ENCODE measurements at regions not wholly inside any gene's neighbourhood (a gene's known extent, or its start where the extent isn't known, plus 50 kb on each side); places are given as distances from the start of the nearest gene placed in this dataset.

- TF ChIP-seq, protein P1, sequence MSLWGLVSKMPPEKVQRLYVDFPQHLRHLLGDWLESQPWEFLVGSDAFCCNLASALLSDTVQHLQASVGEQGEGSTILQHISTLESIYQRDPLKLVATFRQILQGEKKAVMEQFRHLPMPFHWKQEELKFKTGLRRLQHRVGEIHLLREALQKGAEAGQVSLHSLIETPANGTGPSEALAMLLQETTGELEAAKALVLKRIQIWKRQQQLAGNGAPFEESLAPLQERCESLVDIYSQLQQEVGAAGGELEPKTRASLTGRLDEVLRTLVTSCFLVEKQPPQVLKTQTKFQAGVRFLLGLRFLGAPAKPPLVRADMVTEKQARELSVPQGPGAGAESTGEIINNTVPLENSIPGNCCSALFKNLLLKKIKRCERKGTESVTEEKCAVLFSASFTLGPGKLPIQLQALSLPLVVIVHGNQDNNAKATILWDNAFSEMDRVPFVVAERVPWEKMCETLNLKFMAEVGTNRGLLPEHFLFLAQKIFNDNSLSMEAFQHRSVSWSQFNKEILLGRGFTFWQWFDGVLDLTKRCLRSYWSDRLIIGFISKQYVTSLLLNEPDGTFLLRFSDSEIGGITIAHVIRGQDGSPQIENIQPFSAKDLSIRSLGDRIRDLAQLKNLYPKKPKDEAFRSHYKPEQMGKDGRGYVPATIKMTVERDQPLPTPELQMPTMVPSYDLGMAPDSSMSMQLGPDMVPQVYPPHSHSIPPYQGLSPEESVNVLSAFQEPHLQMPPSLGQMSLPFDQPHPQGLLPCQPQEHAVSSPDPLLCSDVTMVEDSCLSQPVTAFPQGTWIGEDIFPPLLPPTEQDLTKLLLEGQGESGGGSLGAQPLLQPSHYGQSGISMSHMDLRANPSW (CRISPR knock-in tag; conservative IDR thresholded peaks at IDR 0.05; ENCODE audit: low read depth) = no peak
- TF ChIP-seq ZSCAN18 (CRISPR knock-in tag; IDR thresholded peaks at IDR 0.05) = no peak
- TF ChIP-seq IRF2 (CRISPR knock-in tag; IDR thresholded peaks at IDR 0.05; ENCODE audit: borderline replicate concordance, low read depth) = no peak
- TF ChIP-seq, protein P2, sequence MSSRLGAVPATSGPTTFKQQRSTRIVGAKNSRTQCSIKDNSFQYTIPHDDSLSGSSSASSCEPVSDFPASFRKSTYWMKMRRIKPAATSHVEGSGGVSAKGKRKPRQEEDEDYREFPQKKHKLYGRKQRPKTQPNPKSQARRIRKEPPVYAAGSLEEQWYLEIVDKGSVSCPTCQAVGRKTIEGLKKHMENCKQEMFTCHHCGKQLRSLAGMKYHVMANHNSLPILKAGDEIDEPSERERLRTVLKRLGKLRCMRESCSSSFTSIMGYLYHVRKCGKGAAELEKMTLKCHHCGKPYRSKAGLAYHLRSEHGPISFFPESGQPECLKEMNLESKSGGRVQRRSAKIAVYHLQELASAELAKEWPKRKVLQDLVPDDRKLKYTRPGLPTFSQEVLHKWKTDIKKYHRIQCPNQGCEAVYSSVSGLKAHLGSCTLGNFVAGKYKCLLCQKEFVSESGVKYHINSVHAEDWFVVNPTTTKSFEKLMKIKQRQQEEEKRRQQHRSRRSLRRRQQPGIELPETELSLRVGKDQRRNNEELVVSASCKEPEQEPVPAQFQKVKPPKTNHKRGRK (CRISPR knock-in tag; IDR thresholded peaks at IDR 0.05; ENCODE audit: borderline replicate concordance) = no peak
Observed at GRCh38 chr2:186159101-186159500, 327.0 kb upstream of the ZC3H15 start (continued).

DNA sequence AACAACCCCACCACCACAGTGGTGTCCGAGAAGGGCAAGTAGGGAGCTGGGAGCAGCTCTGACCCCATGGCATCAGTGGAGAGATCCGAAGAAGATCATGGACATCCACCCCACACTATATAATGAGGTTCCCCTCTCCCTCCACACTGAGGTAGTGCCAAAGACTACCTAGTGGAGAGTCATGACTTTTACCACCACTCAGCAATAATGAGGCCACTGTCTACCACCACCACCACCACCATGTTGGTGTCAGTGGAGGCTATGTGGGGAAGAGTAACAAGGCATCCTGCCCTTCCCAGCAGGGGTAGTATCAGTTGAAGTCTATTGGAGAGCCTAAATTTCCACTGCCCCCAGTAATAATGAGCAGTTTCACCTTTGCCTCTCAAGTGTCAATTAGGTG lies 321.7 kb upstream of the ZC3H15 start:
- no peak overlapping the region for H3K27ac Mint-ChIP-seq
- POLR2A ChIA-PET = no interaction called here
- H3K27me3 Mint-ChIP-seq (ENCODE audit: low read depth) = no peaks in the 10 kb centered on the region
- no peak for DNase-seq (ENCODE audit: low spot score)
- peaks cover 23% of the 10 kb centered on the region for H3K36me3 Mint-ChIP-seq
- no peak overlapping the region for H3K4me3 Mint-ChIP-seq
- peaks cover 32% of the 10 kb centered on the region for H3K9me3 Mint-ChIP-seq
- peaks cover 17% of the 10 kb centered on the region for H3K4me1 Mint-ChIP-seq
- ATAC-seq = no peak
- CTCF ChIA-PET = no interaction called here
- TF ChIP-seq ZNF317 (CRISPR knock-in tag; IDR thresholded peaks at IDR 0.05; ENCODE audit: borderline replicate concordance, low read depth) (no peak), CREM (CRISPR knock-in tag; IDR thresholded peaks at IDR 0.05) (no peak)

- H3K27me3 Mint-ChIP-seq (ENCODE audit: low read depth) = no peaks in the 10 kb centered on the region
- no peak overlapping the region for H3K27ac Mint-ChIP-seq
- TF ChIP-seq ATF6 (CRISPR knock-in tag; IDR thresholded peaks at IDR 0.05) = no peak
- TF ChIP-seq ZNF416 (CRISPR knock-in tag; IDR thresholded peaks at IDR 0.05) = no peak
- no peak for TF ChIP-seq OVOL2 (CRISPR knock-in tag; IDR thresholded peaks at IDR 0.05; ENCODE audit: borderline replicate concordance)
- TF ChIP-seq ZNF263 (CRISPR knock-in tag; IDR thresholded peaks at IDR 0.05; ENCODE audit: low read depth) = no peak
- TF ChIP-seq, protein P1 (CRISPR knock-in tag; conservative IDR thresholded peaks at IDR 0.05; ENCODE audit: low read depth) = no peak
- DNase-seq (ENCODE audit: low spot score) (no peak), ATAC-seq (no peak)
- H3K4me3 Mint-ChIP-seq = no peak overlapping the region
- H3K9me3 Mint-ChIP-seq = peaks cover 17% of the 10 kb centered on the region
- H3K36me3 Mint-ChIP-seq = no peaks in the 10 kb centered on the region
- POLR2A ChIA-PET = no interaction called here
- peaks cover 4% of the 10 kb centered on the region; the same call in 1 of the 2 replicates for H3K4me1 Mint-ChIP-seq
- CTCF ChIA-PET = no interaction called here
Observed at GRCh38 chr2:186170693-186171092, 315.4 kb upstream of the ZC3H15 start.

Data from WTC11 (cell line).